Upper lobe of left lung (tissue), 4 donors: ENCODE measurements at regions not wholly inside any gene's neighbourhood (a gene's known extent, or its start where the extent isn't known, plus 50 kb on each side); places are given as distances from the start of the nearest gene placed in this dataset.

ENCODE experiments used
- CTCF ChIP-seq, 6 experiments: fragments of 450-650 bp in 4 of 6; fragments of 200-600 bp in 2 of 6; sonication (generic) in 2 of 6; IDR thresholded peaks; one replicate each; pipeline ENCODE4 v1.5.1; 2016 to 2019; ENCODE audit warnings: antibody characterized with exemption in 6 of 6
- EP300 ChIP-seq, 4 donors: sonication (generic); formaldehyde crosslinking; IDR thresholded peaks; one replicate each; pipeline ENCODE4 v1.5.1; 2017; ENCODE audit warnings: antibody characterized with exemption in 4 of 4, control low read depth in 2 of 4
- POLR2A ChIP-seq, 4 donors: fragments of 450-650 bp; IDR thresholded peaks; one replicate each; pipeline ENCODE4 v1.5.1; 2016 to 2017; ENCODE audit warnings: antibody characterized with exemption in 4 of 4, mild to moderate bottlenecking in 2 of 4
- POLR2AphosphoS5 ChIP-seq, 2 donors: sonication (generic); formaldehyde crosslinking; IDR thresholded peaks; one replicate each; pipeline ENCODE4 v1.5.1; 2017; ENCODE audit warnings: antibody characterized with exemption in 2 of 2

- TF ChIP-seq CTCF (IDR thresholded peaks at IDR 0.05), result no peak
- TF ChIP-seq POLR2A (IDR thresholded peaks at IDR 0.05), result no peak
- TF ChIP-seq EP300 (IDR thresholded peaks at IDR 0.05), result no peak
- no peak for TF ChIP-seq POLR2AphosphoS5 (IDR thresholded peaks at IDR 0.05)
These were observed 235.6 kb upstream of the BCOR start for GRCh38 chrX:40333344-40333743.
